ENCODE measurements at regions not wholly inside any gene's neighbourhood (a gene's known extent, or its start where the extent isn't known, plus 50 kb on each side); places are given as distances from the start of the nearest gene placed in this dataset.

DNA sequence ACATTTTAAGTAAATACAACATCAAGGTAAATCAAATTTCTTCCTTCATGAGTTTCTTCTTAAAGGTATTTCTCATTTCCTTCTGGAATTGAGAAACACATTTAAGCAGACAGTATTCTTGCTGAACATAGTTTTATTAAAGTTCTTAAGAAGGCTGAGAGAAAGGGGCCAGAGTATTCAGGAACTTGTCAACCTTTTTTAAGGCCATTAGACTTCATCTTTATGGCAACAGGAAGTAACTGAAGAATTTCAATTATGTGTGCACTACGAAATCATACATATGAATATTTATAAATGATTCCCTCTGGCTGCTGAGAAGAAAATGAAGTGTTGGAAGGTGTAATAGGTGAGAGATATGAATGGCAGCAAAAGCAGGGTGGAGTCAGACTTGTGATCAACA is 829.4 kb upstream of the DPPA4 start:
- TF ChIP-seq, protein P1, sequence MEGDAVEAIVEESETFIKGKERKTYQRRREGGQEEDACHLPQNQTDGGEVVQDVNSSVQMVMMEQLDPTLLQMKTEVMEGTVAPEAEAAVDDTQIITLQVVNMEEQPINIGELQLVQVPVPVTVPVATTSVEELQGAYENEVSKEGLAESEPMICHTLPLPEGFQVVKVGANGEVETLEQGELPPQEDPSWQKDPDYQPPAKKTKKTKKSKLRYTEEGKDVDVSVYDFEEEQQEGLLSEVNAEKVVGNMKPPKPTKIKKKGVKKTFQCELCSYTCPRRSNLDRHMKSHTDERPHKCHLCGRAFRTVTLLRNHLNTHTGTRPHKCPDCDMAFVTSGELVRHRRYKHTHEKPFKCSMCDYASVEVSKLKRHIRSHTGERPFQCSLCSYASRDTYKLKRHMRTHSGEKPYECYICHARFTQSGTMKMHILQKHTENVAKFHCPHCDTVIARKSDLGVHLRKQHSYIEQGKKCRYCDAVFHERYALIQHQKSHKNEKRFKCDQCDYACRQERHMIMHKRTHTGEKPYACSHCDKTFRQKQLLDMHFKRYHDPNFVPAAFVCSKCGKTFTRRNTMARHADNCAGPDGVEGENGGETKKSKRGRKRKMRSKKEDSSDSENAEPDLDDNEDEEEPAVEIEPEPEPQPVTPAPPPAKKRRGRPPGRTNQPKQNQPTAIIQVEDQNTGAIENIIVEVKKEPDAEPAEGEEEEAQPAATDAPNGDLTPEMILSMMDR (IDR thresholded peaks at IDR 0.05; ENCODE audit: insufficient read depth, low read length): no peak
- TF ChIP-seq, protein P2, sequence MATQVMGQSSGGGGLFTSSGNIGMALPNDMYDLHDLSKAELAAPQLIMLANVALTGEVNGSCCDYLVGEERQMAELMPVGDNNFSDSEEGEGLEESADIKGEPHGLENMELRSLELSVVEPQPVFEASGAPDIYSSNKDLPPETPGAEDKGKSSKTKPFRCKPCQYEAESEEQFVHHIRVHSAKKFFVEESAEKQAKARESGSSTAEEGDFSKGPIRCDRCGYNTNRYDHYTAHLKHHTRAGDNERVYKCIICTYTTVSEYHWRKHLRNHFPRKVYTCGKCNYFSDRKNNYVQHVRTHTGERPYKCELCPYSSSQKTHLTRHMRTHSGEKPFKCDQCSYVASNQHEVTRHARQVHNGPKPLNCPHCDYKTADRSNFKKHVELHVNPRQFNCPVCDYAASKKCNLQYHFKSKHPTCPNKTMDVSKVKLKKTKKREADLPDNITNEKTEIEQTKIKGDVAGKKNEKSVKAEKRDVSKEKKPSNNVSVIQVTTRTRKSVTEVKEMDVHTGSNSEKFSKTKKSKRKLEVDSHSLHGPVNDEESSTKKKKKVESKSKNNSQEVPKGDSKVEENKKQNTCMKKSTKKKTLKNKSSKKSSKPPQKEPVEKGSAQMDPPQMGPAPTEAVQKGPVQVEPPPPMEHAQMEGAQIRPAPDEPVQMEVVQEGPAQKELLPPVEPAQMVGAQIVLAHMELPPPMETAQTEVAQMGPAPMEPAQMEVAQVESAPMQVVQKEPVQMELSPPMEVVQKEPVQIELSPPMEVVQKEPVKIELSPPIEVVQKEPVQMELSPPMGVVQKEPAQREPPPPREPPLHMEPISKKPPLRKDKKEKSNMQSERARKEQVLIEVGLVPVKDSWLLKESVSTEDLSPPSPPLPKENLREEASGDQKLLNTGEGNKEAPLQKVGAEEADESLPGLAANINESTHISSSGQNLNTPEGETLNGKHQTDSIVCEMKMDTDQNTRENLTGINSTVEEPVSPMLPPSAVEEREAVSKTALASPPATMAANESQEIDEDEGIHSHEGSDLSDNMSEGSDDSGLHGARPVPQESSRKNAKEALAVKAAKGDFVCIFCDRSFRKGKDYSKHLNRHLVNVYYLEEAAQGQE (IDR thresholded peaks at IDR 0.05; ENCODE audit: insufficient replicate concordance, low read depth): no peak
- TF ChIP-seq GABPA (IDR thresholded peaks at IDR 0.05; ENCODE audit: low read depth): no peak
